Left lung (tissue), 4 donors: ENCODE measurements at regions not wholly inside any gene's neighbourhood (a gene's known extent, or its start where the extent isn't known, plus 50 kb on each side); places are given as distances from the start of the nearest gene placed in this dataset.

Experiments
- ATAC-seq: fragments of 200-7000 bp; cut with Tn5 transposase; one replicate; pipeline ENCODE4 v1.9.1; 2020; ENCODE audit warnings: moderate library complexity
- DNase-seq, 4 donors: peaks; one replicate each; pipeline ENCODE4 v3.0.0-alpha.2; 2013 to 2020
- H3K27ac ChIP-seq, 2 donors: fragments of 200-600 bp; sonication (generic) in 1 of 2; one replicate each; pipeline versions ENCODE4 v1.5.0 to v1.8.0; 2020 to 2021
- H3K27me3 ChIP-seq, 2 donors: fragments of 200-600 bp; sonication (generic) in 1 of 2; one replicate each; pipeline versions ENCODE4 v1.5.0 to v1.8.0; 2020 to 2021
- H3K36me3 ChIP-seq, 2 donors: fragments of 200-600 bp; sonication (generic) in 1 of 2; one replicate each; pipeline versions ENCODE4 v1.5.0 to v1.8.0; 2020 to 2021
- H3K4me1 ChIP-seq, 2 donors: fragments of 200-600 bp; one replicate each; pipeline ENCODE4 v1.8.0; 2021
- H3K4me3 ChIP-seq, 2 donors: fragments of 200-600 bp; sonication (generic) in 1 of 2; one replicate each; pipeline versions ENCODE4 v1.5.0 to v1.8.0; 2020 to 2021; ENCODE audit warnings: mild to moderate bottlenecking in 1 of 2
- H3K9me3 ChIP-seq, 2 donors: fragments of 200-600 bp; sonication (generic) in 1 of 2; one replicate each; pipeline versions ENCODE4 v1.5.0 to v1.8.0; 2020 to 2021
- intact Hi-C, 2 donors: fragments of 100-400 bp; cut with DNase I; formaldehyde crosslinking; loops; one replicate each; pipeline versions ENCODE4 v1.11.2 to v1.14.2; 2022
- TF ChIP-seq, protein P1 (sequence below), 2 donors: fragments of 200-600 bp; sonication (generic) in 1 of 2; IDR thresholded peaks; one replicate each; pipeline versions ENCODE4 v1.5.0 to v1.8.0; 2021; ENCODE audit warnings: antibody characterized with exemption in 2 of 2
- donor health status: DM: no; HTN: yes; CAD: no.
- donor health status: DM: no; HTN: no; CAD: no.

DNA sequence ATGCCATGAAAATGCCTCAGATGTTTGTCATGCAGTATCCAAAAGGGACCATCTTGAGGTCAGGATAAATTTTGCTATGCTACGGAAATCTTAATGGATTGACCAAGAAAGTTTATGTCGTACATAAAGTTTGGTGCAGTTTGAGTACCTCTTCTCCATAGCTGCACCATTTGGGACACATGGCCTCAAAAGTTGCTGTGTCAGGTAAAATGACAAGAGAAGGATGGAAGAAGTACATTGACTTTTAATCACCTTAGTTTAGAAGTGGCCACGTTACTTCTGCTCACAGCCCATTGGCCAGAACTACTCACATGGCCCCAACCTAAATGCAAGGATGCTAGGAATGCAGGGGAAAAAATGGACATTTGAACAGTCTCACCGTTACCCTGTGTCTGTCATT lies 107.4 kb upstream of the NAMPT start:
- ATAC-seq: no peak
- no peak for DNase-seq
- no peak overlapping the region for H3K27ac ChIP-seq
- no peaks in the 10 kb centered on the region for H3K9me3 ChIP-seq
- H3K27me3 ChIP-seq: no peaks in the 10 kb centered on the region
- intact Hi-C loops: no loop called here
- TF ChIP-seq, protein P1, sequence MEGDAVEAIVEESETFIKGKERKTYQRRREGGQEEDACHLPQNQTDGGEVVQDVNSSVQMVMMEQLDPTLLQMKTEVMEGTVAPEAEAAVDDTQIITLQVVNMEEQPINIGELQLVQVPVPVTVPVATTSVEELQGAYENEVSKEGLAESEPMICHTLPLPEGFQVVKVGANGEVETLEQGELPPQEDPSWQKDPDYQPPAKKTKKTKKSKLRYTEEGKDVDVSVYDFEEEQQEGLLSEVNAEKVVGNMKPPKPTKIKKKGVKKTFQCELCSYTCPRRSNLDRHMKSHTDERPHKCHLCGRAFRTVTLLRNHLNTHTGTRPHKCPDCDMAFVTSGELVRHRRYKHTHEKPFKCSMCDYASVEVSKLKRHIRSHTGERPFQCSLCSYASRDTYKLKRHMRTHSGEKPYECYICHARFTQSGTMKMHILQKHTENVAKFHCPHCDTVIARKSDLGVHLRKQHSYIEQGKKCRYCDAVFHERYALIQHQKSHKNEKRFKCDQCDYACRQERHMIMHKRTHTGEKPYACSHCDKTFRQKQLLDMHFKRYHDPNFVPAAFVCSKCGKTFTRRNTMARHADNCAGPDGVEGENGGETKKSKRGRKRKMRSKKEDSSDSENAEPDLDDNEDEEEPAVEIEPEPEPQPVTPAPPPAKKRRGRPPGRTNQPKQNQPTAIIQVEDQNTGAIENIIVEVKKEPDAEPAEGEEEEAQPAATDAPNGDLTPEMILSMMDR (IDR thresholded peaks at IDR 0.05): no peak
- no peaks in the 10 kb centered on the region for H3K4me1 ChIP-seq
- no peak overlapping the region for H3K4me3 ChIP-seq
- H3K36me3 ChIP-seq: no peaks in the 10 kb centered on the region

DNA sequence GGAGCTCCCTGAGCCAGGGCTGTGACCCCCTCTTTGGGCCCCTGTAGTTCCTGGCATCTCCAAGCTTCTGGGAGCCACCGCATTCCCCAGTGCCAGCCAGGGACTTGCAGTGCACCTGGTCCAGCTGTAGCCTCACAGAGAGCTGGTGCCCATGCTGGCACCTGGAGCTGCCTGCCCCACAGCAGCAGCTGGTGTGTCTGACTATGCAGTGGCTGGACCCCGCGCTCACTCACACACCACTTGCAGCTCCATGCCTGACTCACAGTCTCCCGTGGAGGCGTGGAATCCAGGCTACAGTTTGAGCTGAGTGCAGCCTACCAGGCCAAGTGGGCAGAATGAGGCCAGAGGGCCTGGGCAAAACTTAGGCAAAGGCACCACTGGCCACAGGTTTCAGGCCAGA lies 102.2 kb upstream of the NAMPT start:
- Histone ChIP-seq H3K4me1 (no peaks in the 10 kb centered on the region), H3K9me3 (no peaks in the 10 kb centered on the region), H3K36me3 (no peaks in the 10 kb centered on the region), H3K4me3 (no peak overlapping the region), H3K27ac (no peak overlapping the region), H3K27me3 (no peaks in the 10 kb centered on the region)
- intact Hi-C loops: no loop called here
- TF ChIP-seq, protein P1 (IDR thresholded peaks at IDR 0.05): no peak
- peak in 1 of 4 donors; percentile 41 for DNase-seq
- no peak for ATAC-seq

DNA sequence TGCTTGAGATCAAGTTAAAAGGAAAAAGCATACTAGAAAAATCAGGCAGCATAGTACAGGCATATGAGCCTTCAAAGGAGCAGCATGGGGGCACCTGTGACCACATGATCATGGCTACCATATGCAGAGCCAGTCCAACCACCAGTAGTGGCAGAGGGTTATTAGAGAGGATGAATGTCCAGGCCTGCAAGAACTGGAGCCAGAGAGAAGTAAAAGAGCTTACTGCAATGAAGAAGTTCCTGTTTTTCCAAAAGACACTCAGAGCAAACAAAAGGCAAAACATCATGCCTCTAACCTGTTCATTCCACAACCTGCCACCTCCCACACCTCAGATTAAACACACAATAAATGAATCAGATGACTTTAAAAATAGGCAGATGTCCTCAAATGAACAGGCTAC lies 99.6 kb upstream of the NAMPT start:
- DNase-seq (no peak), ATAC-seq (no peak)
- Histone ChIP-seq H3K27ac (peak overlapping the region in 1 of 2 donors; percentile 39), H3K9me3 (no peaks in the 10 kb centered on the region), H3K4me3 (no peak overlapping the region), H3K4me1 (no peaks in the 10 kb centered on the region), H3K27me3 (no peaks in the 10 kb centered on the region), H3K36me3 (no peaks in the 10 kb centered on the region)
- intact Hi-C loops: no loop called here
- TF ChIP-seq, protein P1 (IDR thresholded peaks at IDR 0.05): no peak

DNA sequence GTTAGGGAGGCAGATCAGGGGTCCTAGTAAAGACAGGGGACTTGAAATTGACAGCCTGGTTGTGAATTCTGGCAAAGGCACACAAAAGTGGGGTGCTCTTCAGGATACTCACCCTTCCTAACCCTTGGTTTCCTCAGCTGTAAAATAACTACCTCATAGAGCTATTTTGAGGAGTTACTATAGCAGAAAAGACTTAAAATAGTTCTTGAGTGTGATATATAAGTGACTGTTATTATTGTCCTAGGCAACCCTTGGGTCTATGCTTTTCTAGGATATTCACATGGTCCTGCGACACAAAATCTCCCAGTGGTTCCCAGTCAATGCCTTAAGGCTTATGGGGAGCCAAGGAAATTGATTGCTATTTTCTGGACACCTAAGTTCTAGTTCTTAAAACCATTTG lies 98.1 kb upstream of the NAMPT start:
- Histone ChIP-seq H3K36me3 (no peaks in the 10 kb centered on the region), H3K9me3 (no peaks in the 10 kb centered on the region), H3K27me3 (no peaks in the 10 kb centered on the region), H3K27ac (no peak overlapping the region), H3K4me1 (peaks cover 0 to 2% of the 10 kb centered on the region in 2 donors), H3K4me3 (no peak overlapping the region)
- DNase-seq (no peak), ATAC-seq (no peak)
- intact Hi-C loops: no loop called here
- TF ChIP-seq, protein P1 (IDR thresholded peaks at IDR 0.05): no peak

DNA sequence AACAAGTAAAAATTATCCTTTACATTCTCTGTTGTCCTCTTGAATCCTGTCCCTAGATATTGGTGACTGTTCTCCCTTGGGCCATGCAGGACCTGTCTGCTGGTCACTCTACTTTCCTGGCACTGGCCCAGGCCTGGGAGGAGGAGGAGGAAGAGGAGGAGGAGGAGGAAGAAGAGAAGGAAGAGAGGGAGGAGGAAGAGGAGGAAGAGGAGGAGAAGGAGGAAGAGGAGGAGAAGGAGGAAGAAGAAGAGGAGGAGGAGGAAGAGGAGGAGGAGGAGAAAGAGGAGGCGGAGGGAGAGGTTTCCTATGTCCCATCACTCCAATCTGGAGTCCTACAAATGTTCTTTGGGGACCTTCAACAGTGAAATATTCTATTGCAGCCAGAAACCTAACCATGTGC lies 97.3 kb upstream of the NAMPT start:
- ATAC-seq: no peak
- peaks cover 0 to 6% of the 10 kb centered on the region in 2 donors for H3K4me1 ChIP-seq
- DNase-seq: no peak
- no peaks in the 10 kb centered on the region for H3K36me3 ChIP-seq
- no peak overlapping the region for H3K4me3 ChIP-seq
- TF ChIP-seq, protein P1 (IDR thresholded peaks at IDR 0.05): no peak
- no peak overlapping the region for H3K27ac ChIP-seq
- intact Hi-C loops: no loop called here
- no peaks in the 10 kb centered on the region for H3K27me3 ChIP-seq
- no peaks in the 10 kb centered on the region for H3K9me3 ChIP-seq
